Neuronal stem cell (in vitro differentiated cells): ENCODE measurements at regions not wholly inside any gene's neighbourhood (a gene's known extent, or its start where the extent isn't known, plus 50 kb on each side); places are given as distances from the start of the nearest gene placed in this dataset.

Experiments used
- DNase-seq: peaks from one replicate; pipeline ENCODE4 v3.0.0-alpha.2; 2013; ENCODE audit warnings: low spot score
- H2AFZ ChIP-seq: one replicate; pipeline ENCODE4 v1.6.1; 2013; ENCODE audit warnings: mild to moderate bottlenecking, low read length, inconsistent platforms
- H2AK5ac ChIP-seq: 2 replicates; pipeline ENCODE4 v1.6.1; 2013; ENCODE audit warnings: low read depth, mild to moderate bottlenecking, inconsistent platforms, low read length, moderate library complexity, mixed read lengths
- H2BK120ac ChIP-seq: 2 replicates; pipeline ENCODE4 v1.6.1; 2013; ENCODE audit warnings: low read depth, mild to moderate bottlenecking, inconsistent platforms, low read length, moderate library complexity, mixed read lengths
- H2BK12ac ChIP-seq: one replicate; pipeline ENCODE4 v1.6.1; 2013; ENCODE audit warnings: low read length, inconsistent platforms
- H2BK15ac ChIP-seq: 2 replicates; pipeline ENCODE4 v1.6.1; 2013; ENCODE audit warnings: mild to moderate bottlenecking, low read length, inconsistent platforms, mixed read lengths
- H2BK5ac ChIP-seq: one replicate; pipeline ENCODE4 v1.6.1; 2013; ENCODE audit warnings: inconsistent platforms, mild to moderate bottlenecking, low read length, moderate library complexity
- H3K14ac ChIP-seq: one replicate; pipeline ENCODE4 v1.6.1; 2013; ENCODE audit warnings: low read length, inconsistent platforms
- H3K18ac ChIP-seq: 2 replicates; pipeline ENCODE4 v1.6.1; 2013; ENCODE audit warnings: low read length, inconsistent platforms
- H3K23ac ChIP-seq: 2 replicates; pipeline ENCODE4 v1.6.1; 2013; ENCODE audit warnings: low read depth, mild to moderate bottlenecking, mixed read lengths, low read length, inconsistent platforms; ENCODE audit not compliant: poor library complexity
- H3K27ac ChIP-seq: replicated peaks from 3 replicates; pipeline ENCODE4 v1.5.1; 2013; ENCODE audit warnings: low read length, inconsistent platforms
- H3K27me3 ChIP-seq, 3 experiments: 2 replicates each; pipeline ENCODE4 v1.6.1; 2013; ENCODE audit warnings: low read length in 3 of 3, mild to moderate bottlenecking in 2 of 3, inconsistent platforms in 1 of 3, low read depth in 1 of 3, mixed read lengths in 1 of 3, moderate library complexity in 1 of 3; ENCODE audit not compliant: control insufficient read depth in 3 of 3, insufficient read depth in 3 of 3
- H3K36me3 ChIP-seq, 2 donors: replicated peaks in 1 of 2; 2 replicates each; pipeline ENCODE4 v1.6.1; 2013; ENCODE audit warnings: low read length in 2 of 2; ENCODE audit not compliant: control insufficient read depth in 2 of 2, insufficient read depth in 2 of 2
- H3K4ac ChIP-seq: 2 replicates; pipeline ENCODE4 v1.6.1; 2013; ENCODE audit warnings: inconsistent platforms, mild to moderate bottlenecking, low read length, moderate library complexity
- H3K4me1 ChIP-seq, 2 donors: 1 replicate in 1 of 2; 2 replicates in 1 of 2; pipeline ENCODE4 v1.6.1; 2013; ENCODE audit warnings: low read length in 2 of 2, low read depth in 1 of 2; ENCODE audit not compliant: control insufficient read depth in 2 of 2, insufficient read depth in 1 of 2
- H3K4me2 ChIP-seq: one replicate; pipeline ENCODE4 v1.6.1; 2013; ENCODE audit warnings: mild to moderate bottlenecking, low read length, inconsistent platforms; ENCODE audit not compliant: insufficient read depth, poor library complexity, severe bottlenecking
- H3K4me3 ChIP-seq, 2 donors: 2 replicates each; pipeline ENCODE4 v1.5.1; 2013; ENCODE audit warnings: low read length in 2 of 2, mild to moderate bottlenecking in 2 of 2, inconsistent platforms in 1 of 2, moderate library complexity in 1 of 2
- H3K79me1 ChIP-seq: one replicate; pipeline ENCODE4 v1.6.1; 2013; ENCODE audit warnings: low read depth, mild to moderate bottlenecking, inconsistent platforms, low read length, moderate library complexity
- H3K9ac ChIP-seq: one replicate; pipeline ENCODE4 v1.6.1; 2013; ENCODE audit warnings: mild to moderate bottlenecking, low read depth, low read length, inconsistent platforms; ENCODE audit not compliant: poor library complexity
- H3K9me3 ChIP-seq, 2 donors: replicated peaks in 1 of 2; 2 replicates each; pipeline versions ENCODE3 to v1.6.1; 2013; ENCODE audit warnings: low read length in 2 of 2, mild to moderate bottlenecking in 2 of 2, inconsistent platforms in 1 of 2, low read depth in 1 of 2, mixed read lengths in 1 of 2, moderate library complexity in 1 of 2; ENCODE audit not compliant: control insufficient read depth in 2 of 2, insufficient read depth in 1 of 2
- H4K8ac ChIP-seq: one replicate; pipeline ENCODE4 v1.6.1; 2013; ENCODE audit warnings: low read depth, mild to moderate bottlenecking, inconsistent platforms, low read length, moderate library complexity
- H4K91ac ChIP-seq: one replicate; pipeline ENCODE4 v1.6.1; 2013; ENCODE audit warnings: low read length, low read depth, mild to moderate bottlenecking, inconsistent platforms; ENCODE audit not compliant: poor library complexity
- WGBS, 2 donors: extraction: QIAGEN DNeasy Blood & Tissue Kit; methylation state at CpG; one replicate each; pipeline ENCODE4 v1.1.7; 2013; ENCODE audit warnings: missing lambda C conversion rate in 2 of 2, mixed read lengths in 1 of 2; ENCODE audit not compliant: insufficient read length in 2 of 2, insufficient replicate concordance in 1 of 2; ENCODE audit errors: extremely low coverage in 2 of 2; 5-methylcytosine and 5-hydroxymethylcytosine counted together

DNA sequence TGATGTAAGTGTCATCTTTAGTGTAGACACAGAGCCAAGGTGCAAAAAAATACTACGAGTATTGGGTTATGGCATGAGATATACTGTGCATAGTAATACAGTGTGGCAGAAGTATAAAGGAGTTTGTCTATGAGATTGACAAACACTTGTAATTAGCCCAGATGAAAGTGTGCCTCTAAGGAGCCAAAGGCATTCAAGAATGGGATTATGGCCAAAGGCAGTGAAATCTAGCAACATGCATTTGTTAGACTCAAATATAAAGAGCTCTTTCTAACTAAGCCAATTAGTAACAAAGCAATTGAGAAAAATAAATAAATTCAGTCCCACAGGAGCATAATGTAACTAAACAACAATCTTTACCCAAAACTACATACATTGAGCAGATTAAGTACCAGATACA is 1761.8 kb downstream of the SUCLG1 start:
- Histone ChIP-seq H2AK5ac (no peak overlapping the region), H3K23ac (no peak overlapping the region), H2AFZ (no peak overlapping the region), H4K8ac (no peak overlapping the region), H3K4me1 (no peaks in the 10 kb centered on the region), H3K9me3 (no peaks in the 10 kb centered on the region), H3K4ac (no peak overlapping the region), H2BK120ac (no peak overlapping the region), H3K27ac (no peak overlapping the region), H3K79me1 (no peaks in the 10 kb centered on the region), H3K4me2 (no peak overlapping the region), H2BK12ac (no peak overlapping the region), H3K18ac (no peak overlapping the region), H3K36me3 (no peaks in the 10 kb centered on the region), H2BK15ac (no peak overlapping the region), H2BK5ac (no peak overlapping the region), H3K27me3 (no peaks in the 10 kb centered on the region), H3K9ac (no peak overlapping the region), H4K91ac (no peak overlapping the region), H3K14ac (no peak overlapping the region), H3K4me3 (no peak overlapping the region)
- no peak for DNase-seq
- no CpG with 5 or more reads among the region's 1 CpG for WGBS, 2 donors

DNA sequence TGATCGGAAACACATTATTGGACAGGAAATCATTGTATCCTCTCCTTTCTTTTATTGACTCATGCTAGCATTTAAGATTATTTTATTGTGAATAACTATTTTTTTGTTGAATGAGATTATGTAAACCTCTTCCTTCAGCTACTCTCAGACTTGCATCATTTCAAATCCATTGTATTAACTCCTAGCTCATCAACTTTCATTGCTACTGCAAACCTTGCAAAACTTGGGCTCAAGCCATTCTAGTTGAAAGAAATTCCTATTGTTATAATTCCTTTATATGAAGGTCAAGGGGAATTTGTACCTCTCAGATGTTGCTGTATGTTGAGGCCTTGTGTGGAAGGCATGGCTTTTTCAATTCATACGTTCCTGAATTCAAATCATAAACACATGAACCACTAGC is 1764.6 kb downstream of the SUCLG1 start:
- Histone ChIP-seq H3K23ac (no peak overlapping the region), H3K9ac (no peak overlapping the region), H3K79me1 (no peaks in the 10 kb centered on the region), H3K27ac (no peak overlapping the region), H3K14ac (no peak overlapping the region), H3K4me2 (no peak overlapping the region), H2BK15ac (no peak overlapping the region), H3K36me3 (no peaks in the 10 kb centered on the region), H3K18ac (no peak overlapping the region), H2AFZ (no peak overlapping the region), H2AK5ac (no peak overlapping the region), H3K9me3 (no peaks in the 10 kb centered on the region), H2BK120ac (no peak overlapping the region), H3K27me3 (no peaks in the 10 kb centered on the region), H4K8ac (no peak overlapping the region), H3K4me3 (no peak overlapping the region), H2BK12ac (no peak overlapping the region), H3K4me1 (no peaks in the 10 kb centered on the region), H3K4ac (no peak overlapping the region), H2BK5ac (no peak overlapping the region), H4K91ac (no peak overlapping the region)
- no CpG with 5 or more reads among the region's 2 CpGs for WGBS, 2 donors
- DNase-seq = no peak

DNA sequence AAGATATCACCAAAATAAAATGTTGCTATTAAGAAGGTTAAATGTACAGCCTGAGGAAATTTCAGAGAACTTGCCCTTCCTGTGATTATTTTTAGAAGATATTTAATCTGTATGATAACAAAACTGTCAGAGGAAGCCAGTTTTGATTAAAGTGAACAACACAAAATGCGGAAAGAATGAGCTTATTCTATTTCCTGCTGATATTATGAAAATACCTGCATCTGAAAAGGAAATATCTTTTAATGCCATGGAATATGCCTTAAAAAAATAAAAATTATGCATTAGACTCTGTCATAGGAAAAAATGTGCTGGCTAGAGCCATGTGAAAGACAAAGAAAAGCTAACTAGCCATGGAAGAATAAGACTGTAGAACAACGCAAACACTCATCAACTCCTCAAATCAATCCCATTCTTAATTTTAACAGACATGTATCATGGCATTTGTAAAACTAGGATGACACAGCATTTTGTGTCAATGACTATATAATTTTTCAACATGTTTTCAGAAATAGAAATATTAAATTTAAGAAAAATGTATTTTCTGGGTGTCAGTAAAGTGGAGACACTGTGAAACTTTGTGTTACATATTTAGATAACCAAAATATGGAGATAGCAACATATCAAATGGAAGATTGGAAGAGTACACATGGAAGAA is 1768.2 kb downstream of the SUCLG1 start:
- no CpG with 5 or more reads among the region's 2 CpGs for WGBS, 2 donors
- no peak overlapping the region for H3K27ac ChIP-seq
- H2BK120ac ChIP-seq = no peak overlapping the region
- no peak overlapping the region for H3K14ac ChIP-seq
- no peak overlapping the region for H3K23ac ChIP-seq
- H2AFZ ChIP-seq = no peak overlapping the region
- no peak overlapping the region for H4K8ac ChIP-seq
- no peak overlapping the region for H2AK5ac ChIP-seq
- H3K9me3 ChIP-seq = no peaks in the 10 kb centered on the region
- no peaks in the 10 kb centered on the region for H3K36me3 ChIP-seq
- H2BK15ac ChIP-seq = no peak overlapping the region
- no peak for DNase-seq
- no peak overlapping the region for H3K4ac ChIP-seq
- H3K4me2 ChIP-seq = no peak overlapping the region
- no peak overlapping the region for H2BK12ac ChIP-seq
- H3K4me1 ChIP-seq = no peaks in the 10 kb centered on the region
- H3K4me3 ChIP-seq = no peak overlapping the region
- no peaks in the 10 kb centered on the region for H3K79me1 ChIP-seq
- no peak overlapping the region for H3K18ac ChIP-seq
- H3K9ac ChIP-seq = no peak overlapping the region
- no peak overlapping the region for H4K91ac ChIP-seq
- no peak overlapping the region for H2BK5ac ChIP-seq
- no peaks in the 10 kb centered on the region for H3K27me3 ChIP-seq

DNA sequence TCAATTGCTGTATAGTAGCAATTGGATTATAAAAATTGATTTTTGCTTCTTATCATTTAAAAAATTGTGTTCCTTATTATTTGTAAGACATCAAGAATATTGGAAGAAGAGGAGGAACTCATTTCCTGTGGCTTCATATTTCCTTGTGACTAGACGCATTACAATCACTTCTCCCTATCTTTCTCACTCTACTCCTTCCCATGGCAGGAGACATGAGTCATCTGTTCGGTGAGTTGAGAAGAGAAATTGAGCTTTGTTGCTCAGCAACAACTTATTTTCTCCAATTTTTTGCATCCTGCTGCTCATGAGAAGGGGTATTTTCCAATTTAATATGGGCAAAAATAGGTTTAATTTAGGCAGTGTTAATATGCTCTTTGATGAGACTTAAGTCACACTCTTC is 1783.9 kb downstream of the SUCLG1 start:
- Histone ChIP-seq H3K4me1 (no peaks in the 10 kb centered on the region), H3K4me2 (no peak overlapping the region), H2BK15ac (no peak overlapping the region), H3K36me3 (no peaks in the 10 kb centered on the region), H2AK5ac (no peak overlapping the region), H3K4ac (no peak overlapping the region), H2BK5ac (no peak overlapping the region), H2AFZ (no peak overlapping the region), H4K91ac (no peak overlapping the region), H3K18ac (no peak overlapping the region), H3K9ac (no peak overlapping the region), H3K14ac (no peak overlapping the region), H3K79me1 (no peaks in the 10 kb centered on the region), H3K27ac (no peak overlapping the region), H3K27me3 (no peaks in the 10 kb centered on the region), H3K4me3 (no peak overlapping the region), H2BK12ac (no peak overlapping the region), H3K9me3 (no peaks in the 10 kb centered on the region), H3K23ac (no peak overlapping the region), H4K8ac (no peak overlapping the region), H2BK120ac (no peak overlapping the region)
- DNase-seq = no peak
- no CpG with 5 or more reads among the region's 2 CpGs for WGBS, 2 donors
